Femur (tissue), 1 donor: ENCODE measurements at regions not wholly inside any gene's neighbourhood (a gene's known extent, or its start where the extent isn't known, plus 50 kb on each side); places are given as distances from the start of the nearest gene placed in this dataset.
A peak's percentile ranks its signal among the peaks of the same experiment; 100 is the strongest.
"Not testable (repeated sequence)": the region's sequence is repeated elsewhere in the genome, so short reads cannot be mapped to it uniquely, and the experiment has no call there.

Experiments used
- DNase-seq: peaks from one replicate; pipeline ENCODE4 v3.0.0-alpha.2; 2017

DNA sequence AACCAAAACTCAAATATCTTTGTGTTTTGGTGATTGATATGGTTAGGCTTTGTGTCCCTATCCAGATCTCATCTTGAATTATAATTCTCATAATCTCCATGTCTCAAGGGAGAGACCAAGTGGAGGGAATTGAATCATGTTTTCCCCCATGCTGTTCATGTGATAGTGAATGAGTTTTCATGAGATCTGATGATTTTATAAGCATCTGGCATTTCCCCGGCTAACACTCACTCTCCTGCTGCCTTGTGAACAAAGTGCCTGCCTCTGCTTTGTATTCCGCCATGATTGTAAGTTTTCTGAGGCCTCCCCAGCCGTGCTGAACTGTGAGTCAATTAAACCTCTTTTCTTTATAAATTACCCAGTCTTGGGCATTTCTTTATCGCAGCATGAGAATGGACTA is 419.5 kb downstream of the SH2D4B start:
- DNase-seq, result no peak

- no peak for DNase-seq
Measured at GRCh38 chr10:80964179-80964578, 426.5 kb downstream of the SH2D4B start.

DNA sequence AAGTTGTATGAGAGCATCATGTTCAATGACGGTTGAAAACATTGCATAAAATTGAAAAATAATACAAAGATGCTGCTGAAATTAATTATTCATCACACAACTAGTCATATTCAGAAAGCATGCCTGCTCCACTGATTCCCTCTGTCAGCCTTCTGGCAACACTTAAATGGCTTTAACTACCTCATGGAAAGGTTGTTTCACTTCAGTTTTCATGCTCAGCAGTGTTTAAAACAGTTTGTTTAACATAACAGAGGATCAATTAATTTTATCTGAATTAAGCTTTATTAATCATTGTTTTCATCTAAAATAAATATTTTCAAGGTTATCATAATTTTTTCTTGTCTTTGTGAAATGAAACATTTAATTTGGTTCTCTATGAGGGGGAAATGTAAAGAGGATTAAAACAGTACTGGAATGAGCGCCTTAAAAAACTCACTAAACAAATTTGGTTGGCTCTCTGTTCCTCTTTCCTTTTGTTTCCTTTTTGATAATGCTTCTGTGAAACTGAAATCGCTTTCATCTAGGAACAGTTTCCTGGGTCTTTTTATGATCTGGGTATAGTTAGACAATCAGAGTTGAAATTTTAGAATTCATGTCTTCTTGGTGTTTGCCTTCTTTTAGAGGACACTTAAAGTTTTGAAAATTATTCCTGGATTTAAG is 427.4 kb downstream of the SH2D4B start:
- no peak for DNase-seq

DNA sequence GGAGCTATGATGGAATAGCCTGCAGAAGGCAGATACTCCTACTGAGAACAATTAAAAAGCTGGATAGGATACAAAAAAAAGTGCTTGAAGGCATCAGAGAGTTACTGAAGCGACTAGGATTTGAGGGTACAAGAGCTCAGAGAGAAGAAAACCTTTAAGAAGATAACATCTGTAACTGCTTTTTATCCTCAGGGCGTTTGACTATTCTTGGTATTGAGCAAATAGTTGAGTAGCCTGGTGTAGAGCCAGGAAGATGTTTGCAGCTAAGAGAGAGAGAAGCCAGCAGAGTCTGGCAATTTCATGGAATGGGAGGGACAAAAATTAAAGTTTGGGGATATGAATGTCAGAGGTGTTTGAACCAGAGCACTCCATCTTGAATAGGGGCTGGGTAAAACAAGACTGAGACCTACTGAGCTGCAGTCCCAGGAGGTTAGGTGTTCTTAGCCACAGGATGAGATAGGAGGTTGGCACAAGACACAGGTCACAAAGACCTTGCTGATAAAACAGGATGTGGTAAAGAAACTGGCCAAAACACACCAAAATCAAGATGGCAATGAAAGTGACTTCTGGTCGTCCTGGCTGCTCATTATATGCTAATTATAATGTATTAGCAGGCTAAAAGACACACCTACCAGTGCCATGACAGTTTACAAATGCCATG is 428.8 kb downstream of the SH2D4B start:
- DNase-seq, result no peak

DNA sequence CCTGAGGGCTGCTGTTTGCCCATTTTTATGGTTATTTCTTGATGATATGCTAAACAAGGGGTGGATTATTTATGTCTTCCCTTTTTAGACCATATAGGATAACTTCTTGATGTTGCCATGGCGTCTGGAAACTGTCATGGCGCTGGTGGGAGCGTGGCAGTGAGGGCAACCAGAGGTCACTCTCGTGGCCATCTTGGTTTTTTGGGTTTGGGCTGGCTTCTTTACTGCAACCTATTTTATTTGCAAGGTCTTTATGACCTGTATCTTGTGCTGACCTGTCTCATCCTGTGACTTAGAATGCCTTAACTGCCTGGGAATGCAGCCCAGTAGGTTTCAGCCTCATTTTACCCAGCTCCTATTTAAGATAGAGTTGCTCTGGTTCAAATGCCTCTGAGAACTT is 429.7 kb downstream of the SH2D4B start:
- not testable (repeated sequence) for DNase-seq

DNA sequence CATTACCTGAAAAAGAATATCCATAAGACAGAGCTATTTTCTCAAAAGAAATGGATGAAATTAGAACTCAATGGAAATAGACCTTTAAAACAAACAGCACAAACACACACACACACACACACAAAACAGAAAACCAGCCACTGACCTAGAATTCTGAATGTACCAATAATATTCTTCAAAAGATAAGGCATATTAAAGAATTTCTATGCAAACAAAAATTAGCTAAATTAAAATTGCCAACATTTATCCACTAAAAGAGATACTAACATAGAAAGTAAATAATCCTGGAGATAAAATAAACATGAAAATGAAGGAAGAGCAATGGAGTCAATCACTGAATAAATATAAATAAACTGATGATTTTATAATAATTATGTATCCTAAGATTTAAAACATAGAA is 431.2 kb downstream of the SH2D4B start:
- no peak for DNase-seq

DNA sequence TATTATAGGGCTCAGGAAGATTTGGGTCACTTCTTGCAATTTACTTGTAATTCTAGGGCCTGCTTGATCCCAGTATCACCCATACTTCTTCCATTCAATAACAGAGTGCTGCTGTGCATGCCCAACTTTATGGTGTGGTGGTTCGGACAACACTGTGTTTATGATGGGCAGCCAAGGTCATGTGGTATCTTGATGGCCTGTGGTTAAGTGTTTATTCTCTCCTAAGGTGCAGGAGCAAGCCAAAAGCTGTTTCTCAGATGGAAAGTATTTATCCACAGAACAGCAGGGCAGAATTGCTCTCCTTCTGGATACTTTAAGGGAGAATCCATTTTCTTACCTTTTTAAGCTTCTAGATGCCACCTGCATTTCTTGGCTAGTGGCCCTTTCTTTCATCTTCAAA is 433.8 kb downstream of the SH2D4B start:
- DNase-seq, result no peak

DNA sequence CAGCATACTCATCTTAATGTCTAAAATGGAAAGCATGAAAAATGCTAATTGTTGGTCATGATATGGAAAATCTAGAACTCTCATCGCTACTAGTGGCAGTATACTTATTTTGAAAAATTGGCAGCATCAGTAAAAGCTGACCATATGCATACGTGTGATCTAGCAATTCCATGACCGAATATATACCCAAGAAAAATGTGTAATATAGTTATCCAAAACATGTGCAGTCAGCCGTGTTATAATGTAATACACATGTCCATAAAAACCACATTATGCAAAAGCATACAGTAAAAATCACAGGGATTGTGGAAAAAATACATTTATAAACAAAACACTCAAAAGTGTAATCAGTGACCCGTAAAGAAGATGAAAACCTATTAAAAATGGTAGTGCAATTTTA is 439.0 kb downstream of the SH2D4B start:
- DNase-seq, result no peak

DNA sequence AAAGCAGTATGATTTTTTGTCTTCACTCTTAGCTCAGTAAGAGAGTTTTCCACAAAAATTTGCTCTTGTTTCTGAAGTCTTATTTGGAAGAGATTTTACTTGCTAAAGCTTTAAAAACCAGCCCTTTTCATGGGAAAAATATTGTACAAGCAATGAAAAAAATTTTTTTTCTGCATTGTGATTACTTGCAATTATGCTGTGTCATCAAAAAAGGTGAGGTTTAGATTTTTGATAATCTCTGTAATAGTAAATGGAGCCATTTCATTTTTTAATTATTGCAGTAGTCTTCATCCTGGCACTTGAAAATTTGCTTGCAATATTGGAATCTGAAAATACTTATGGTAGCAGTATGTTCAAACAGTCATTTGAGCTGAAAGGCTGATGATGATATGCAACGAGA is 447.4 kb downstream of the SH2D4B start:
- DNase-seq, result no peak

DNA sequence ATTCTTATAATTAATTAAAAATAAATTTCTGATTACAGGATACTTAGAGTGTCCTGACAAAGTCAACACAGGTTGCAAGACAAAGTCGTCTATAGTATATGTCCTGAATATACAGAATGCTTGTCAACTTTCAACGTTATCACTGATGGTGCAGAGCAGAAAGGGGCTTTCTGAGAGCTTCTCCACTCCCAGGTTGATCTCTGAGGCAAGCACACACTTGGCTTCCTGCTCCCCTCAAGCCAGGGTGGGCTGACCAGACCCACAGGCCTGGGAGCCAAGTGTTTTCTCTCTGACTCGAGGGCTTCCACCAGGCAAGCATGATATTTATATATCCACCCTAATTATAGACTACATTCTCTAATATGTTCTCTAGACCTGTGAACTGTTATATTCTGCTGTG is 448.9 kb downstream of the SH2D4B start:
- DNase-seq, result no peak

- DNase-seq, result no peak
Measured at GRCh38 chr10:80988755-80989154, 451.1 kb downstream of the SH2D4B start.

DNA sequence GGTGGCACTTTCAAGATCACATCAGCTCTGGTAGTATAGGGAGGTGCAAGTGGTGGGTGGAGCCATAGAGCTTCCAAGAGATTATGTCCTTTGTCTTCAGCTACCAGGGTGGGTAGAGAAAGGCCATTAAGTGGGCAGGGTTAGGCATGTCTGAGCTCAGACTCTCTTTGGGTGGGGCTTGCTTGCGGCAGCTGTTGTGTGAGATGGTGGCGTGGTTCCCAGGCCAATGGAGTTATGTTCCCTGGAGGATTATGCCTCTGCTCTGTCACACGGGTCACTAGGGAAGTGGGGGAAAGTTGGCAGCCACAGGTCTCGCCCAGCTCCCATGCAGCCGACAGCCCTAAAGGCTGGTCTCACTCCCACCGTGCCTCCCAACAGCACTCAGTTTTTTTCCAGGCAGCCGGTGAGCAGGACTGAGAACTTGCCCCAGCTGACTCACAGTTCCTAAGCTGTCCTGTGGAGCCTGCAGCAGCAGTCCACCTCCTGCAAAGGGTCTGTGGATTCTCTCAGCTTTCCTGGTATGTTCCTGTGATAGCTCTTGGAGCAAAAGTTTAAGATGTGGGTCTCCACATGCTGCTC is 459.0 kb downstream of the SH2D4B start:
- no peak for DNase-seq

DNA sequence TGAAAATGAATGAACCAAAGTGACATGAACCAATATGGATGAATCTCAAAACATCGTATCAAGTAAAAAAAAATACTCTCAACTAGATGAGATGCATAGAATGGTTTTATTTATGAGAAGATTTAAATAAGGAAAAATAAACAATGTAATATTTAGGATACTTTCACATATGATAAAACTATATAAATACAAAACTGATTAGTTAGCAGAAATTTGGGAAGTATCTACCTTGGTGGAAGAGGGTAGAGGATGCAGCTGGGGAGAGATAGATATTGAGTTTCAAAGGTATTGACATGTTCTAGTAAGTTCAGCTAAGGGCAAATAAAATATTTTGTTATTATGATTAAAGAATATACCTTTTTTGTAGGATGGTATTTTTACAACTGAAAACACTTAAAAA is 463.1 kb downstream of the SH2D4B start:
- DNase-seq, result no peak

DNA sequence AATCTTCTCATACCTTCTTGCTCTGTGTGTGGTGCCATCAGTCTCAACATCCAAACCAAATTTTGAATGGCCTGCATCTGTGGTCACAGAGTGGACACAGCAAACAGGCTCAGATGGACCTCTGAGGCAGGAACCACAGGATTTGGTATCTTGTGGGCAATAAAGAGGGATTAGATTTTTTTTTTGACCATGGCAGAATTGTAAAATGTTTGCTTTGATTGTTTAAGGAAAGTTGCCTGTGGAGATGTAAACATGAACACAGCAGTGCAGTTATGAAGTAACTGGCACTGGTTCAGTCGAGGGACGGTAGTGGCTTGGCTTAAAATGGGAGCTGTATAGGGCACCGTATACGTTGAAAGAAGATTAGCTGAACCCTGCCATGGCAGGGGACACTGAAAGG is 464.7 kb downstream of the SH2D4B start:
- DNase-seq, result no peak

GRCh38 chr10:81007872-81008271 is 470.2 kb downstream of the SH2D4B start:
- no peak for DNase-seq

- no peak for DNase-seq
Measured at GRCh38 chr10:81008726-81009125, 471.0 kb downstream of the SH2D4B start.

- DNase-seq, result no peak
Measured at GRCh38 chr10:81009296-81009695, 471.6 kb downstream of the SH2D4B start.

- DNase-seq, result no peak
Measured at GRCh38 chr10:81013771-81014170, 476.1 kb downstream of the SH2D4B start.

- DNase-seq, result no peak
Measured at GRCh38 chr10:81019029-81019890, 481.6 kb downstream of the SH2D4B start.

GRCh38 chr10:81021428-81022129 is 483.9 kb downstream of the SH2D4B start:
- DNase-seq, result peak; percentile 28

- DNase-seq, result no peak
Measured at GRCh38 chr10:81026591-81026990, 488.9 kb downstream of the SH2D4B start.

DNA sequence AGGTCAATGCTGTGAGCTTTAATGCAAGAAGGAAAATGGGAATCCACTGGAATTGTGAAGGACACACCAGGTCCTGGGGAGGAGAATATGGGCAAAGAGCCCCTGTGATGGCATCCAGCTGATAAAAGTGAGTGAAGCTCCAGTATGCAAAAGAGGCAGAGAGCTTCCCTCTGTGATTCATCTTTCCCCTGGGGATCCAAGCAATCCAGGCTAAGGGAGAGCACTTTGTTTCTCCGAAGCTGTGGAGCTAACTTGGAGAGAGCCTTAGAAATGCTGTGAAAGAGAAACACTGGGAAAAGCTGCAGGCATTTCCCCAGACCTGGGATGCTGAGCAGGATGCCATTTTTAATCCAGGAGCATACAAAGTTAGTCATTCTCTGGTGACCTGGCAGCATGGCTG is 489.5 kb downstream of the SH2D4B start:
- no peak for DNase-seq

DNA sequence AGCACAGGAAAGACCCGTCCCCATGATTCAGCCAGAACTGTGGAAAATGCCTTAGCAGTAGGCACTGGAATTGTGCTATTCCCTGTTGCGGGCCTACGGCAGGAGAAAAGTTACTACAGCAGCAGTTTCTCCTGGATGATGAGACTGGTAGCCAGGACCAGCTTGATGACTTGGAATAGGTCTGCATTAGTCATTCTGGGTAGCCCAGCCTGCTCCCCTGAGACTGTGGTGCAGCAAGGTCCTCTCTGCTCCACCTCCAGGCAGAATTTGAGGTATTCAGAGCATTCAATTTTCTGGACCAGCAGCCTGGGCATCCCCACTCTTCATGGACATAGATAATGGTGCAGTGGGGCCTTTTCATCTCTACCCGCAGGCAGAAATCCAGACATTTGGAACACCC is 490.0 kb downstream of the SH2D4B start:
- DNase-seq, result no peak
